RWPE2 (cell line): ENCODE measurements at regions not wholly inside any gene's neighbourhood (a gene's known extent, or its start where the extent isn't known, plus 50 kb on each side); places are given as distances from the start of the nearest gene placed in this dataset.

Experiments
- ATAC-seq: fragments of 200-7000 bp; cut with Tn5 transposase; 3 replicates; pipeline ENCODE4 v1.9.1; 2021; ENCODE audit warnings: low read depth
- DNase-seq: peaks from one replicate; pipeline ENCODE4 v3.0.0-alpha.2; 2020; ENCODE audit warnings: low spot score
- H3K27ac ChIP-seq: fragments of 450-650 bp; 2 replicates; pipeline ENCODE4 v1.5.1; 2017; ENCODE audit warnings: mild to moderate bottlenecking; ENCODE audit not compliant: poor library complexity, severe bottlenecking
- H3K27me3 ChIP-seq: fragments of 250-450 bp; sonication (Bioruptor Pico); 2 replicates; pipeline ENCODE4 v1.5.1; 2021; ENCODE audit warnings: mild to moderate bottlenecking, moderate library complexity; ENCODE audit not compliant: insufficient read depth, poor library complexity, severe bottlenecking
- H3K36me3 ChIP-seq: fragments of 250-450 bp; sonication (Bioruptor Pico); 2 replicates; pipeline ENCODE4 v1.5.1; 2020; ENCODE audit warnings: low read depth, mild to moderate bottlenecking, moderate library complexity
- H3K4me1 ChIP-seq: fragments of 250-450 bp; sonication (Bioruptor Pico); 2 replicates; pipeline ENCODE4 v1.5.1; 2021; ENCODE audit warnings: mild to moderate bottlenecking, moderate library complexity; ENCODE audit not compliant: insufficient read depth, poor library complexity, severe bottlenecking
- H3K4me3 ChIP-seq: fragments of 250-450 bp; sonication (Bioruptor Pico); 2 replicates; pipeline ENCODE4 v1.5.1; 2021; ENCODE audit warnings: mild to moderate bottlenecking, moderate library complexity; ENCODE audit not compliant: severe bottlenecking
- H3K9me3 ChIP-seq: fragments of 250-450 bp; sonication (Bioruptor Pico); 2 replicates; pipeline ENCODE4 v1.5.1; 2021; ENCODE audit warnings: mild to moderate bottlenecking, moderate library complexity; ENCODE audit not compliant: severe bottlenecking
- TF ChIP-seq, protein P1 (sequence below): fragments of 450-650 bp; IDR thresholded peaks from one replicate; pipeline ENCODE4 v1.5.1; 2017; ENCODE audit warnings: mild to moderate bottlenecking, moderate library complexity; ENCODE audit not compliant: poor library complexity, severe bottlenecking

DNA sequence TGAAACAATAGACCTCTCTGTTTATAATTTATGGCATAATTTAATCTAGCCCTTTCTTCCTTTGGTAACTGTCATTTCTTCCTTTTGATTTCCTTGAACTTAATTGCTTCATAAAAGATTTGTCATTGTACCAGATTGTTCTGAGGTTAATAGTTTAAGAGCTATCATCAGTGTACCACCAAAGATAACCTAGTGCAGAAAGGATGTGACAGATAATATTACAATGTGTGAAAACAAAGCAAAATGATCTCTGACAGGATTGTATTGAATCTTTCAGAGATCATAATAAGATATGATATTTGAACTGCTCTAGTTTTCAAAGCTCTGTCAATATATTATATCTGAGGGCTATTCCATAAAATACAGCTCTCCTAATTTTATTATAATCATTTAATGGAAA lies 132.1 kb upstream of the PTCHD4 start:
- H3K4me1 ChIP-seq = no peaks in the 10 kb centered on the region
- no peak overlapping the region for H3K27ac ChIP-seq
- DNase-seq (no peak), ATAC-seq (no peak)
- H3K27me3 ChIP-seq = no peaks in the 10 kb centered on the region
- H3K4me3 ChIP-seq = no peak overlapping the region
- H3K36me3 ChIP-seq = no peaks in the 10 kb centered on the region
- TF ChIP-seq, protein P1, sequence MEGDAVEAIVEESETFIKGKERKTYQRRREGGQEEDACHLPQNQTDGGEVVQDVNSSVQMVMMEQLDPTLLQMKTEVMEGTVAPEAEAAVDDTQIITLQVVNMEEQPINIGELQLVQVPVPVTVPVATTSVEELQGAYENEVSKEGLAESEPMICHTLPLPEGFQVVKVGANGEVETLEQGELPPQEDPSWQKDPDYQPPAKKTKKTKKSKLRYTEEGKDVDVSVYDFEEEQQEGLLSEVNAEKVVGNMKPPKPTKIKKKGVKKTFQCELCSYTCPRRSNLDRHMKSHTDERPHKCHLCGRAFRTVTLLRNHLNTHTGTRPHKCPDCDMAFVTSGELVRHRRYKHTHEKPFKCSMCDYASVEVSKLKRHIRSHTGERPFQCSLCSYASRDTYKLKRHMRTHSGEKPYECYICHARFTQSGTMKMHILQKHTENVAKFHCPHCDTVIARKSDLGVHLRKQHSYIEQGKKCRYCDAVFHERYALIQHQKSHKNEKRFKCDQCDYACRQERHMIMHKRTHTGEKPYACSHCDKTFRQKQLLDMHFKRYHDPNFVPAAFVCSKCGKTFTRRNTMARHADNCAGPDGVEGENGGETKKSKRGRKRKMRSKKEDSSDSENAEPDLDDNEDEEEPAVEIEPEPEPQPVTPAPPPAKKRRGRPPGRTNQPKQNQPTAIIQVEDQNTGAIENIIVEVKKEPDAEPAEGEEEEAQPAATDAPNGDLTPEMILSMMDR = no peak
- no peaks in the 10 kb centered on the region for H3K9me3 ChIP-seq

DNA sequence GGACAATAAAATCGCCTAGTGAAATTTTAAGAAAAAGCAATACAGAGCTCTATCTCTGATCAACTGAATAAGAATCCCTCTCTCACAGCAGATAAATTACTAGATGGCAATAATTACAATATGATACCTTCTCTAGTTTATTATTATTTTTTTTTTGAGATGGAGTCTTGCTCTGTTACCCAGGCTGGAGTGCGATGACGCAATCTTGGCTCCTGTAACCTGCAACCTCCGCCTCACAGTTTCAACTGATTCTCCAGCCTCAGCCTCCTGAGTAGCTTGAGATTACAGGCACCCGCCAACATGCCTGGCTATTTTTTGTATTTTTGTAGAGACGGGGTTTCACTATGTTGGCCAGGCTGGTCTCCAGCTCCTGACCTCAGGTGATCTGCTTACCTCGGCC lies 129.3 kb upstream of the PTCHD4 start:
- Histone ChIP-seq H3K27ac (no peak overlapping the region), H3K4me1 (no peaks in the 10 kb centered on the region), H3K4me3 (no peak overlapping the region), H3K9me3 (no peaks in the 10 kb centered on the region), H3K36me3 (no peaks in the 10 kb centered on the region), H3K27me3 (no peaks in the 10 kb centered on the region)
- DNase-seq = no peak
- no peak for ATAC-seq
- TF ChIP-seq, protein P1 = no peak

DNA sequence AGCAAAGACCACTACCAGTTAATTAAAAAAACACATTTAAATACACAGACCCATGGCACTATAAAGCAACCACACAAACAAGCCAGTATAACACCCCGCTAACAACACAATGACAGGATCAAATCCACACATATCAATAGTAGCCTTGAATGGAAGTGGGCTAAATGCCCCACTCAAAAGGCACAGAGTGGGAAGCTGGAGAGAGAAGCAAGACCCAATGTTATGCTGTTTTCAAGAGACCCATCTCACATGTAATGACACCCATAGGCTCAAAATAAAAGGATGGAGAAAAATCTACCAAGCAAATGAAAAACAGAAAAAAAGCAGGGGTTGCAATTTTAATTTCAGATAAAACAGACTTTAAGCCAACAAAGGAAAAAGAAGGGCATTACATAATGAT lies 125.4 kb upstream of the PTCHD4 start:
- ATAC-seq = no peak
- H3K27me3 ChIP-seq = no peaks in the 10 kb centered on the region

DNA sequence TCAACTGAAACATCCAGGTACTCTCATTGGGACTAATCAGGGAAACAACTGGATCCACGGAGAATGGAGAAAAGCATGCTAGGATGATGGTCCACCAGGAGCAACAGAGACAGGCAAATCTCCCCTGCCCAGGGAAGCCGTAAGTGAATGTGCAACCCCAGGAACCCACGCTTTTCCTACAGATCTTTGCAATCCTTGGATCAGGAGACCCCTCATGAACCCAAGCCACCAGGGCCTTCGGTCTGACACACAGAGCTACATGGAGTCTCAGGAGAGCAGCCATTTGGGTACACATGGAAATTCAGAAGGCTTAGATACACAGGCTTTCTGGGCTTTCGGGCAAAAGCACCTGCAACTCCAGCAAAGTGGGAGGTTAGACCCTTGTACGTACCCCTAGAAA lies 122.1 kb upstream of the PTCHD4 start:
- H3K4me3 ChIP-seq = no peak overlapping the region
- H3K4me1 ChIP-seq = peaks cover 2% of the 10 kb centered on the region
- H3K36me3 ChIP-seq = no peaks in the 10 kb centered on the region
- no peak overlapping the region for H3K27ac ChIP-seq
- no peaks in the 10 kb centered on the region for H3K9me3 ChIP-seq
- ATAC-seq (no peak), DNase-seq (no peak)
- TF ChIP-seq, protein P1 = no peak
- H3K27me3 ChIP-seq = no peaks in the 10 kb centered on the region

More for the DNA sequence above, 125.4 kb upstream of the PTCHD4 start:
- no peak overlapping the region for H3K4me3 ChIP-seq
- no peak for DNase-seq
- H3K9me3 ChIP-seq = no peaks in the 10 kb centered on the region
- TF ChIP-seq, protein P1 = no peak
- no peaks in the 10 kb centered on the region for H3K36me3 ChIP-seq
- H3K4me1 ChIP-seq = no peaks in the 10 kb centered on the region
- H3K27ac ChIP-seq = no peak overlapping the region

DNA sequence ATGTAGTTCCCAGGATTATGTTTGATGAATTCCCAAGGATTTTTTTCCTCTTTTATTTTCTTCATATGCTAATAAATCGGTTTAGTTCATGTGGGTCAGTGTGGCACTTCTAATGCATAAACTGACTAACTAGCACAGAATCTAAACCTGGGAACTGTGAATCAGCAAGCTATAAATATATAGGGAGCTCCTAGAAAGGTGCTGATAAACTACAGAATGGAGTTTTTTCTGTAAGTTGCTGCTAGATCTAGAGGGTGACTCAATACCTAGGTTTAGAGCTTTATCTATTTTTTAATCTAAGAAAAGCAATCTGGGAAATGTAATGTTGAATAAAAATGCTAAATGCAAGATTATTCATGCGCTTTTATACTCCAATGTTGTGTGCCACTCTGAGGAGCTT lies 118.8 kb upstream of the PTCHD4 start:
- H3K4me1 ChIP-seq = peaks cover 2% of the 10 kb centered on the region
- DNase-seq (no peak), ATAC-seq (peak; percentile 50; the same call in 2 of the 3 replicates)
- H3K27me3 ChIP-seq = no peaks in the 10 kb centered on the region
- no peaks in the 10 kb centered on the region for H3K9me3 ChIP-seq
- H3K36me3 ChIP-seq = no peaks in the 10 kb centered on the region
- no peak overlapping the region for H3K4me3 ChIP-seq
- no peak overlapping the region for H3K27ac ChIP-seq
- TF ChIP-seq, protein P1 = no peak
